ENCODE measurements at regions not wholly inside any gene's neighbourhood (a gene's known extent, or its start where the extent isn't known, plus 50 kb on each side); places are given as distances from the start of the nearest gene placed in this dataset.

DNA sequence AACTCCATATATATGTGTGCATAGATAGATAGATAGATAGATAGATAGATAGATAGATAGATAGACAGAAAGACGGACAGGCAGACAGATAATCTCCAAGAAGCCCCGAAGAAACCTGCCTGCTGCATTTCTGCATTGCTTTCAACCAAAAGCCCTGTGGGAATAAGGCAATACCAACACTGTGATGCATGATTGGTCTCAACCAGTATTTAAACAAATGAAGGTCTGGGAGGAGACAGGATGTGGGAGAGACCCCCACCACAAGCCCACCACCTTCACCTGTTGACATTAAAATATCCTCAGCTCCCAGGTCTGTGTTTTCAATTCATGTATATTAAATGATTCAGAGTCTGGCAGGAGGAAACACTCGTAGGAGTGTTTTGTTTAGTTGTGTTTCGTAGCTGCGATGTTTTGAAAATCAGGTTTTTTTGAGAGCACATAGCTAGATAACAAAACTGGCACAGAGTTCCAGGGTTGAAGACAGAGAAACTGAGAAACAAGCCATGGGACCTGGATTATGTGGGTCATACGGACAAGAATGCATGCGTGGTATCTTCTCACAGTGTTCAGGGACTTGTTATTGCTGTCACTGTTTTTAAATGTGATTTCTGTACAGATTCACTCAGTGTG, 200.7 kb upstream of the AHR start:
- Histone ChIP-seq H4K20me1 (replicated peaks in 1 of 2; ENCODE audit: control insufficient read depth in 1 of 2, insufficient read depth in 2 of 2, low read length in 2 of 2) (no peaks in the 10 kb centered on the region), H3K18ac (ENCODE audit: extremely low read depth, low read length) (no peak overlapping the region), H3K23me2 (ENCODE audit: low read depth, low read length) (no peaks in the 10 kb centered on the region), H3K4me3 (ENCODE audit: extremely low read depth in 1 of 4, insufficient read depth in 2 of 4, low read depth in 3 of 4, low read length in 4 of 4) (no peak overlapping the region), H3K79me2 (ENCODE audit: control insufficient read depth in 1 of 2, insufficient read depth in 2 of 2, low read length in 2 of 2) (no peaks in the 10 kb centered on the region), H3K56ac (replicated peaks; ENCODE audit: insufficient read length, low read depth, low read length) (no peak overlapping the region), H3K4ac (replicated peaks; ENCODE audit: insufficient read length, low read depth, low read length) (no peak overlapping the region), H4K91ac (replicated peaks; ENCODE audit: insufficient read length, low read length) (no peak overlapping the region), H2BK5ac (ENCODE audit: low read depth, low read length) (no peak overlapping the region), H3K14ac (ENCODE audit: insufficient read length) (no peak overlapping the region), H2AK5ac (ENCODE audit: low read depth, low read length) (no peak overlapping the region), H3K9ac (replicated peaks in 1 of 4; ENCODE audit: extremely low read depth in 1 of 4, low read depth in 3 of 4, low read length in 3 of 4) (no peak overlapping the region; a peak in 1 of 7 replicates), H2BK12ac (ENCODE audit: low read depth, low read length) (no peak overlapping the region), H3K23ac (ENCODE audit: insufficient read length) (no peak overlapping the region), H2BK120ac (replicated peaks; ENCODE audit: low read depth, low read length) (no peak overlapping the region), H3K4me2 (ENCODE audit: insufficient read depth in 1 of 2, low read depth in 2 of 2, low read length in 2 of 2) (no peak overlapping the region), H3K27me3 (replicated peaks in 1 of 4; ENCODE audit: control insufficient read depth in 3 of 4, extremely low read depth in 1 of 4, insufficient read depth in 3 of 4, low read length in 3 of 4) (no peaks in the 10 kb centered on the region), H3K36me3 (ENCODE audit: control insufficient read depth in 2 of 4, insufficient read depth in 4 of 4, low read length in 3 of 4) (no peaks in the 10 kb centered on the region), H3K27ac (ENCODE audit: low read depth, low read length) (no peak overlapping the region), H2AFZ (ENCODE audit: low read length) (no peak overlapping the region), H3K79me1 (ENCODE audit: low read depth, low read length) (no peaks in the 10 kb centered on the region), H3K4me1 (replicated peaks in 1 of 4; ENCODE audit: control insufficient read depth in 3 of 4, insufficient read depth in 4 of 4, low read length in 3 of 4) (no peaks in the 10 kb centered on the region), H2BK20ac (ENCODE audit: low read length) (no peak overlapping the region), H4K8ac (ENCODE audit: extremely low read depth, insufficient read depth, low read length) (no peak overlapping the region), H4K5ac (ENCODE audit: insufficient read length, low read depth, low read length) (no peak overlapping the region), H2BK15ac (ENCODE audit: low read length) (no peak overlapping the region), H3K9me3 (ENCODE audit: insufficient read depth in 2 of 2, low read depth in 1 of 2, low read length in 1 of 2) (no peaks in the 10 kb centered on the region)
- TF ChIP-seq TAF1 (IDR thresholded peaks at IDR 0.05; ENCODE audit: low read depth, low read length): no peak
- no peak for TF ChIP-seq SIN3A (conservative IDR thresholded peaks at IDR 0.05 in 1 of 2, IDR thresholded peaks at IDR 0.05 in 1 of 2; ENCODE audit: low read depth in 1 of 2, low read length in 2 of 2)
- 90% methylated on average over 7 of the region's 7 CpGs; no CpG with 5 or more reads in 1 of the 2 experiments for WGBS, 2 experiments (ENCODE audit: extremely low coverage in 1 of 2, insufficient coverage in 1 of 2, insufficient read length in 1 of 2, insufficient replicate concordance in 2 of 2, low coverage in 1 of 2, low lambda C conversion rate in 2 of 2, missing lambda C conversion rate in 1 of 2)
- CTCF ChIA-PET (ENCODE audit: partially characterized antibody): no interaction called here
- DNase-seq (ENCODE audit: low read depth in 1 of 2, low spot score in 2 of 2) (no peak), FAIRE-seq (no peak)
- POLR2A ChIA-PET (ENCODE audit: partially characterized antibody): no interaction called here
